GM12873 (cell line): ENCODE measurements at regions not wholly inside any gene's neighbourhood (a gene's known extent, or its start where the extent isn't known, plus 50 kb on each side); places are given as distances from the start of the nearest gene placed in this dataset.
A peak's percentile ranks its signal among the peaks of the same experiment; 100 is the strongest.

Experiments used
- TF ChIP-seq, protein P1 (sequence below): IDR thresholded peaks from 2 replicates; pipeline ENCODE4 v1.5.1; 2012; ENCODE audit warnings: low read depth, mild to moderate bottlenecking, moderate library complexity, low read length, control low read depth; ENCODE audit not compliant: insufficient read depth; ENCODE audit errors: missing control alignments

DNA sequence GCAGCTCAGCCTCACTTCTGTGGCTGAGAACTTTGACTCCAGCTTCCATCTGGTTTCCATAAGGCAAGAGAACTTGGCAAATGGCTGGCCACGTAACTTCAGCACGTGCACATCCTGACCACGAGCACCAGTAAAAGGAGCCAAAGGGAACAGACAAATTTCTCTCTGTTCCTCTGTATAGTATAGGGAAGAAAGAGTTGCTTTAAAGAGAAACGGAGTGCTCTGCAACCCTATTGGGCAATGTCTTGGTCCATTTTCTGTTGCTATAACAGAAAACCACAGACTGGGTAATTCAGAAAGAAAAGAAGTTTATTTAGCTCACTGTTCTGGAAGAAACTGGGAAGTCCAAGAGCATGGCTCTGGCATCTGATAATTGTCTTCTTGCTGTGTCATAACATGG lies 558.7 kb downstream of the ACTL7B start:
- TF ChIP-seq, protein P1, sequence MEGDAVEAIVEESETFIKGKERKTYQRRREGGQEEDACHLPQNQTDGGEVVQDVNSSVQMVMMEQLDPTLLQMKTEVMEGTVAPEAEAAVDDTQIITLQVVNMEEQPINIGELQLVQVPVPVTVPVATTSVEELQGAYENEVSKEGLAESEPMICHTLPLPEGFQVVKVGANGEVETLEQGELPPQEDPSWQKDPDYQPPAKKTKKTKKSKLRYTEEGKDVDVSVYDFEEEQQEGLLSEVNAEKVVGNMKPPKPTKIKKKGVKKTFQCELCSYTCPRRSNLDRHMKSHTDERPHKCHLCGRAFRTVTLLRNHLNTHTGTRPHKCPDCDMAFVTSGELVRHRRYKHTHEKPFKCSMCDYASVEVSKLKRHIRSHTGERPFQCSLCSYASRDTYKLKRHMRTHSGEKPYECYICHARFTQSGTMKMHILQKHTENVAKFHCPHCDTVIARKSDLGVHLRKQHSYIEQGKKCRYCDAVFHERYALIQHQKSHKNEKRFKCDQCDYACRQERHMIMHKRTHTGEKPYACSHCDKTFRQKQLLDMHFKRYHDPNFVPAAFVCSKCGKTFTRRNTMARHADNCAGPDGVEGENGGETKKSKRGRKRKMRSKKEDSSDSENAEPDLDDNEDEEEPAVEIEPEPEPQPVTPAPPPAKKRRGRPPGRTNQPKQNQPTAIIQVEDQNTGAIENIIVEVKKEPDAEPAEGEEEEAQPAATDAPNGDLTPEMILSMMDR = no peak

DNA sequence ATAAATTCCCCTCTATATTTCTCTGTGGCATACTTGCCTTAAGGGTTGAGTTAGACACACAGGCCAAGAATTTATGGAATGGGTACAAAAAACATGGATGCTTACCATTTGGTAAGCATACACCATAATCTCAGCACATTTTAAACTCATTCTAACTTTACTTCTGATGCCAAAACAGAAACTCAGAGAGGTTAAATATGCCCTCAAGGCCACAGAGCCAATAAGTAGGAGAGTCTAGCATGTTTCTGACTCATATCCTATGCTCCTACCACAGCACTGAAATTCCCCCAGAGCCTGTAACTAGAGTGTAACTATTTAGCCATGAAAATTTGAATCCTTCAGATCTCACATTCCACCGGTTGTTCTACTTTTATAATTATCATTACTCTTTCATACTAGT lies 559.7 kb downstream of the ACTL7B start:
- TF ChIP-seq, protein P1 = no peak

DNA sequence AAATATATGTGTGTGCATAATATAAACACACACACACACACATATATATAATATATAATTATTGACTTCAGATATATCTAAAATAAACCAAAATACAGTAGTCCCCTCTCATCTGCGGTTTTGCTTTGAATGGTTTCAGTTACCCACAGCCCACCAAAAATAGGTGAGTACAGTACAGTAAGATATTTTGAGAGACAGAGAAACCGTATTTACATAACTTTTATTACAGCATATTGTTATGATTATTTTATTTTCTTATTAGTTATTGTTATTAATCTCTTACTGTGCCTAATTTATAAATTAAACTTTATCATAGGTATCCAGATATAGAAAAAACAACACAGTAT lies 564.2 kb downstream of the ACTL7B start:
- TF ChIP-seq, protein P1 = no peak

DNA sequence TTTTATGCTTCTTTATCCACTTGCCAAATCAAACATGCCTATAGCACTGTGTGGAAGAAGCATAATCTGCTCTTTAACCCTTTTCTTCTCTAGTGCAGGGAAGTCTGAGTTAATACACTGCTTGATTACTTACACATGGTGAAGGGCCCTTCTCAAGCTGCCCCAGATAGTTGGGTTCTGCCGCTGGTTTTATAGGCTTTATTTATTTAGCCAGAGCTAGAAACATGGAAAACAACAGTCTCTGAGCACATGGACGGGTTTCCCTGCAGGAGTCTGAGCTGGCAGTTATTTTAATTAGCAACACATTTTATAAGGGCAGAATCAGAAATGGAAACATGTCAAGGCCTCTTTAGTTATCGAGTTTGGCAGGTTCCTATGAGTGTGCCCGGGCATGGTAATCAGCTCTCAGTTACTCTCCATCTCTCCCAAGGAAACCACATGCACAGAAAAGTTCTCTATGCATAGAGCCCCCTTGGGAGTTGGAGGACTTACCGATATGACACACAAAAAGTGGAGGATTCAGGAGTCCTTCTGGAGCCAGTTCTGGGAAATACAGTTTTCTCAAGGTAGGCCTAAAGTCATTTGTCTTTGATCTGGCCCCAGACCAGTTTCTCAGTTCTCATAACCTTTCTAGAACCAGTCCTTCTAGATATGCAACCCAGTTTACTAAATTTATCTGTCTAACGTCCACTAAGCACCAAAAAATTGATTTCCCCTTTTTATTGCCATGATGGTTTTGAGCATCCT lies 564.8 kb downstream of the ACTL7B start:
- TF ChIP-seq, protein P1 = no peak

DNA sequence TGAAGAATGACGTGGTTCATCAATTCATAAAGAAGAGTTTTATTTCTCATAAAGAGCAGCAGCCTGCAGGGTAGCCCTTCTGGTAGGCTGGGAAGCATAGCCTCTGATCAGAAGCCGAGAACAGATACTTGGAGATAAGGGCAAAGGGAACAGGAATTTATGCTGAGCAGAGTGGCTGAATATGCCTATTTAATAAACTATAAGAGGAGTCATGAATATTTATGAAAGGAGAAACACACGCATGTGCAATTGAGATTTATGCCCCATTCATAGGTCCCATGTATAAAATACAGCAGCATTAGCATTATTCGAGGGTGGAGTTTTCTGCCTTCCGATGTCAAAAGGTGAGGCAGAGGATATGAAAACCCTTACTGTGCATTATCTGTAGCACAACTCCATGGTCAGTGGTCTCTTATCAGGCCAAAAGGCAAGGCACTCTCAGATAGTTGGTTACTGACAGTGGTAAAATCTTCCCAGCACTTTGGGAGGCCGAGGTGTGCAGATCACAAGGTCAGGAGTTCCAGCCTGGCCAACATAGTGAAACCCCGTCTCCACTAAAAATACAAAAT lies 569.1 kb downstream of the ACTL7B start:
- TF ChIP-seq, protein P1 = no peak

DNA sequence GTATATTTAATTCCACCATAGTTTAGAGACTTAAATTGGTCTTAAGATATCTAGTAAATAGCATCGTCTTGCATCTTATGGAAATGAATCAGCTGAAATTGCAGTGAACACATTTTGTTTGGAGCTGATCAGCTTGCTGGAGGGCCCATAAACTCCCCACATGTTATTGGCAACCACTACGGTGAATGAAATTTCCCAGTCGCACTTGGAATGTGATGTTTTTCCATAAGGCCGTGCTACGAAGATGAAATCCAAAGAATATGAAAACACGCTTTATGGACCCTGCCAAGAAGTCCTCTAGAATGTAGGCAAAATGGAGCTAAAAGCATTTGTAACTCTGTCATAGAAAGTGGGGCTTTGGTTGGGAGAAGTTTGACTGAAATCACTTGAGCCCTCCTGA lies 572.1 kb downstream of the ACTL7B start:
- TF ChIP-seq, protein P1 = no peak

DNA sequence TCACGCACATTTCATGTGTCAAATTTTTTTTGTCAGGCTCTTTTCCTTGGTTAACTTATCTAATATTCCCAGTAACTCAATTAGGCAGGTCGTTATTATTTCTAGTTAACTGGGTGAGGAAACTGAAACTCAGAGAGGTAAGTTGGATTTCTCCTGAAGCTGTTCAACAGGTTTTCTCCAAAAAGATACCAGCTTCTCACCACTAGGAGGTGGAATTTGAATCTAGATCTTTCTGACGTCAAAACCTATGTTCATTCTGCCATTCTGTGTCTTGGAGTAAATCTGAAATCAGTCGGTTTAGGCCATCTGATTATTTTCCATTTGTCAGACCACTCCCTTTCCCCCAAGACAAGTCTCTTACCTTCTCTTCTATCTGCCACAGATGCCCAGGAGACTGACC lies 572.9 kb downstream of the ACTL7B start:
- TF ChIP-seq, protein P1 = peak; percentile 40
